Chondrocyte (in vitro differentiated cells): ENCODE measurements at regions not wholly inside any gene's neighbourhood (a gene's known extent, or its start where the extent isn't known, plus 50 kb on each side); places are given as distances from the start of the nearest gene placed in this dataset.
"Not testable (repeated sequence)": the region's sequence is repeated elsewhere in the genome, so short reads cannot be mapped to it uniquely, and the experiment has no call there.

Experiments
- DNase-seq: peaks from one replicate; pipeline ENCODE4 v3.0.0; 2021; ENCODE audit warnings: mixed read lengths, low spot score
- H3K27ac Mint-ChIP-seq: one replicate; pipeline ENCODE4 v1.8.0; 2021; ENCODE audit warnings: mild to moderate bottlenecking, moderate library complexity, mixed read lengths; ENCODE audit not compliant: unreplicated experiment
- H3K27me3 Mint-ChIP-seq: 2 replicates; pipeline ENCODE4 v1.8.0; 2021; ENCODE audit warnings: low read depth, mixed read lengths
- H3K36me3 Mint-ChIP-seq: 2 replicates; pipeline ENCODE4 v1.8.0; 2021; ENCODE audit warnings: low read depth, mixed read lengths
- H3K4me1 Mint-ChIP-seq: 2 replicates; pipeline ENCODE4 v1.8.0; 2021; ENCODE audit warnings: low read depth, mild to moderate bottlenecking, mixed read lengths
- H3K4me3 Mint-ChIP-seq: one replicate; pipeline ENCODE4 v1.8.0; 2021; ENCODE audit warnings: mild to moderate bottlenecking, moderate library complexity, mixed read lengths; ENCODE audit not compliant: unreplicated experiment
- H3K9me3 Mint-ChIP-seq: 2 replicates; pipeline ENCODE4 v1.8.0; 2021; ENCODE audit warnings: low read depth, mixed read lengths
- CTCF ChIP-seq: fragments of 200-600 bp; sonication (generic); IDR thresholded peaks from 2 replicates; pipeline ENCODE4 v1.5.0; 2021; ENCODE audit warnings: antibody characterized with exemption, mild to moderate bottlenecking, moderate library complexity

- H3K4me1 Mint-ChIP-seq, H3K36me3 Mint-ChIP-seq, DNase-seq, H3K27ac Mint-ChIP-seq, H3K4me3 Mint-ChIP-seq, H3K27me3 Mint-ChIP-seq: not testable (repeated sequence)
- peaks cover 24% of the 10 kb centered on the region for H3K9me3 Mint-ChIP-seq
These were observed 235.0 kb upstream of the NUPR2 start for GRCh38 chr7:56351181-56351580.

- not testable (repeated sequence) for H3K36me3 Mint-ChIP-seq, H3K27me3 Mint-ChIP-seq, H3K27ac Mint-ChIP-seq, H3K4me3 Mint-ChIP-seq, DNase-seq, H3K4me1 Mint-ChIP-seq
- H3K9me3 Mint-ChIP-seq, result peaks cover 27% of the 10 kb centered on the region
These were observed 232.1 kb upstream of the NUPR2 start for GRCh38 chr7:56348311-56348710.

GRCh38 chr7:56328327-56328726 is 212.1 kb upstream of the NUPR2 start:
- not testable (repeated sequence) for H3K4me3 Mint-ChIP-seq, H3K4me1 Mint-ChIP-seq, H3K27me3 Mint-ChIP-seq, H3K27ac Mint-ChIP-seq, DNase-seq, H3K36me3 Mint-ChIP-seq
- H3K9me3 Mint-ChIP-seq, result peaks cover 29% of the 10 kb centered on the region

- no peaks in the 10 kb centered on the region for H3K27me3 Mint-ChIP-seq
- H3K4me3 Mint-ChIP-seq, result no peak overlapping the region
- no peak for DNase-seq
- H3K9me3 Mint-ChIP-seq, result peaks cover 48% of the 10 kb centered on the region
- H3K36me3 Mint-ChIP-seq, result peaks cover 6% of the 10 kb centered on the region
- TF ChIP-seq CTCF, result no peak
- no peak overlapping the region for H3K27ac Mint-ChIP-seq
- H3K4me1 Mint-ChIP-seq, result no peaks in the 10 kb centered on the region
These were observed 174.3 kb upstream of the NUPR2 start for GRCh38 chr7:56290548-56290947.

GRCh38 chr7:56287429-56288138 is 171.4 kb upstream of the NUPR2 start:
- H3K4me3 Mint-ChIP-seq, result no peak overlapping the region

GRCh38 chr7:56256108-56256507 is 139.9 kb upstream of the NUPR2 start:
- TF ChIP-seq CTCF, result no peak
- Mint-ChIP-seq H3K36me3 (peaks cover 1% of the 10 kb centered on the region), H3K4me1 (no peaks in the 10 kb centered on the region), H3K4me3 (no peak overlapping the region), H3K27me3 (no peaks in the 10 kb centered on the region), H3K27ac (no peak overlapping the region), H3K9me3 (peaks cover 51% of the 10 kb centered on the region)
- no peak for DNase-seq

More at GRCh38 chr7:56287429-56288138, 171.4 kb upstream of the NUPR2 start:
- DNase-seq, result no peak
- no peak for TF ChIP-seq CTCF
- Mint-ChIP-seq H3K4me1 (no peaks in the 10 kb centered on the region), H3K27ac (no peak overlapping the region), H3K9me3 (peaks cover 52% of the 10 kb centered on the region), H3K36me3 (peaks cover 6% of the 10 kb centered on the region), H3K27me3 (no peaks in the 10 kb centered on the region)

- H3K27ac Mint-ChIP-seq, result no peak overlapping the region
- H3K4me1 Mint-ChIP-seq, result no peaks in the 10 kb centered on the region
- no peaks in the 10 kb centered on the region for H3K27me3 Mint-ChIP-seq
- H3K9me3 Mint-ChIP-seq, result peaks cover 59% of the 10 kb centered on the region
- H3K36me3 Mint-ChIP-seq, result no peaks in the 10 kb centered on the region
- no peak for DNase-seq
- no peak overlapping the region for H3K4me3 Mint-ChIP-seq
- no peak for TF ChIP-seq CTCF
These were observed 133.9 kb upstream of the NUPR2 start for GRCh38 chr7:56250135-56250534.
